ENCODE measurements at regions not wholly inside any gene's neighbourhood (a gene's known extent, or its start where the extent isn't known, plus 50 kb on each side); places are given as distances from the start of the nearest gene placed in this dataset.

- TF ChIP-seq POLR2A (IDR thresholded peaks at IDR 0.05) (no peak), EP300 (IDR thresholded peaks at IDR 0.05) (no peak), CTCF (IDR thresholded peaks at IDR 0.05) (no peak)
Observed at GRCh38 chr6:135664527-135664926, 167.0 kb upstream of the AHI1 start.
